ENCODE measurements at regions not wholly inside any gene's neighbourhood (a gene's known extent, or its start where the extent isn't known, plus 50 kb on each side); places are given as distances from the start of the nearest gene placed in this dataset.

DNA sequence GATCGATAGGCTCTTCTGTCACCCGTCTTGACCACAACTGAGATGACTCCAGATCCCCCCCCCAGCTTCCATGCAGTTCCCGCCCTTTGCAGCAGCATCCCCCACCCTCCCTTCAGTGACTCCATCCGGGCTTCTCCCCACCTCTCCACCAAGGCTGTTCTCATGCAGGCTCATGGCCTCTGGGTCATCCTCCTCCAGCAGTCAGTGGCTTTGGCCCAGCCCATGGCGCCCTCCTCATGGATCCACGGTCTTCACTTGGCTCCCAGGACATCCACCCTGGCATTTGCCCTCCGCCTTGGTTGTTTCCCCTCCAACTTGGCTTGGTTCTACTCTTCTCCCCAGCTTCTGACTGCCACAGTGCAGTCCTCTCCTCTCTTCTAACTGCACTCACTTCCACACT lies 96.7 kb upstream of the RUFY1 start:
- no peak overlapping the region for H3K4me3 ChIP-seq (ENCODE audit: low read depth, low read length, poor library complexity, severe bottlenecking)
- H3K4me2 ChIP-seq (ENCODE audit: low read length): no peak overlapping the region

DNA sequence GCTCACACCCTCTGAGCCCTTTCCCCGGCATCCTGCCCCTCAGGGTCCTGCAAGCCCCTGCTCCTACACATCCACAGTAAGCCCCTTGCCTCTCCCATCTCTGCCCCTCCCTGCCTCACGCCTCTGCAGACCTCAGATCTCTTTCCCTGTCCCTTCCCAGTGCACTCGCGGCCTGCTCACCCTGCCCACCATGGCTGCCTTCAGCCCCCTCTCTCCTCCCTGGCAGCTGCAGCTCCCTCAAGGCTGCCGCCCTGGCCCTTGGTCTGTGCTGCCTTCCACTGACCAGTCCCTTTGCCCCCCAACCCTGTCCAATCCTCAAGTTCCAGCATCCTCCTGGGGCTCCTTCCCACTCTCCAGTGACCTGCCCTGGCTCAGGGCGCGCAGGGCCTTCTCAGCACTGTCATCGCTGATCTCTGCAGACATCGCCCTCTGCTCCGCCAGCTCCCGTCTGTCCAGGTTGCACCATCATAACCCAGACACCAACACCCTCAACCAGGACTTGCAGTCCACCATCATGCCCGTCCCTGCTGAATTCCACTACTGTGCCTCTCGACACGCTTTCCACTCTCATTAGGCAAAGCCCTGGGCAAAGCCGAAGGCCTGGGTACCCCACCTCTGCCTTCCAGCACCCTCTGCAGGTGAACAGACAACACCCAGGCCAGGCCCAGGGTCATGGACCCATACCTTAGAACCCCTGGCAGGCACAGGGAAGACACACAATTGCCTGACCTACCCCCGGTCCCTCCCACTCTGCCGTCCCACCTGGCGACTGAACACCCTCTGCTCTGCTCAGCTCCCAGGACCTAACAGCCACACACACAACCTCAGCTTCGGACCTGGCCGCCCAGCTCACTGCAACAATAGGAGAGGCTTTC lies 97.8 kb upstream of the RUFY1 start:
- Histone ChIP-seq H3F3A (ENCODE audit: insufficient read depth, low read length) (no peaks in the 10 kb centered on the region), H3K27ac (ENCODE audit: low read depth, low read length, poor library complexity, severe bottlenecking) (no peak overlapping the region), H3K9me2 (ENCODE audit: low read depth, low read length) (no peaks in the 10 kb centered on the region), H3K27me3 (ENCODE audit: insufficient read depth, low read length) (peaks cover 6% of the 10 kb centered on the region; the same call in 1 of the 2 replicates), H3K4me3 (ENCODE audit: low read depth, low read length, poor library complexity, severe bottlenecking) (no peak overlapping the region), H3K9ac (ENCODE audit: low read length) (no peak overlapping the region), H3K36me3 (ENCODE audit: insufficient read depth, low read length) (no peaks in the 10 kb centered on the region; the same call in 1 of the 2 replicates), H3K79me2 (ENCODE audit: insufficient read depth, low read length) (no peaks in the 10 kb centered on the region), H3K4me2 (ENCODE audit: low read length) (no peak overlapping the region), H3K4me1 (ENCODE audit: insufficient read depth, low read length, severe bottlenecking) (no peaks in the 10 kb centered on the region), H2AFZ (ENCODE audit: low read length) (no peak overlapping the region), H3K9me3 (ENCODE audit: low read length) (peaks cover 2% of the 10 kb centered on the region; the same call in 1 of the 2 replicates), H4K20me1 (ENCODE audit: insufficient read depth, low read length) (no peaks in the 10 kb centered on the region)
- no peak for TF ChIP-seq EZH2 (IDR thresholded peaks at IDR 0.05; ENCODE audit: borderline replicate concordance, low read length)
- TF ChIP-seq, protein P1, sequence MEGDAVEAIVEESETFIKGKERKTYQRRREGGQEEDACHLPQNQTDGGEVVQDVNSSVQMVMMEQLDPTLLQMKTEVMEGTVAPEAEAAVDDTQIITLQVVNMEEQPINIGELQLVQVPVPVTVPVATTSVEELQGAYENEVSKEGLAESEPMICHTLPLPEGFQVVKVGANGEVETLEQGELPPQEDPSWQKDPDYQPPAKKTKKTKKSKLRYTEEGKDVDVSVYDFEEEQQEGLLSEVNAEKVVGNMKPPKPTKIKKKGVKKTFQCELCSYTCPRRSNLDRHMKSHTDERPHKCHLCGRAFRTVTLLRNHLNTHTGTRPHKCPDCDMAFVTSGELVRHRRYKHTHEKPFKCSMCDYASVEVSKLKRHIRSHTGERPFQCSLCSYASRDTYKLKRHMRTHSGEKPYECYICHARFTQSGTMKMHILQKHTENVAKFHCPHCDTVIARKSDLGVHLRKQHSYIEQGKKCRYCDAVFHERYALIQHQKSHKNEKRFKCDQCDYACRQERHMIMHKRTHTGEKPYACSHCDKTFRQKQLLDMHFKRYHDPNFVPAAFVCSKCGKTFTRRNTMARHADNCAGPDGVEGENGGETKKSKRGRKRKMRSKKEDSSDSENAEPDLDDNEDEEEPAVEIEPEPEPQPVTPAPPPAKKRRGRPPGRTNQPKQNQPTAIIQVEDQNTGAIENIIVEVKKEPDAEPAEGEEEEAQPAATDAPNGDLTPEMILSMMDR (IDR thresholded peaks at IDR 0.05; ENCODE audit: low read length): no peak

More for the DNA sequence above, 96.7 kb upstream of the RUFY1 start:
- H4K20me1 ChIP-seq (ENCODE audit: insufficient read depth, low read length): no peaks in the 10 kb centered on the region
- H3K9me3 ChIP-seq (ENCODE audit: low read length): peaks cover 2% of the 10 kb centered on the region; the same call in 1 of the 2 replicates
- H3K4me1 ChIP-seq (ENCODE audit: insufficient read depth, low read length, severe bottlenecking): no peaks in the 10 kb centered on the region
- TF ChIP-seq EZH2 (IDR thresholded peaks at IDR 0.05; ENCODE audit: borderline replicate concordance, low read length): no peak
- TF ChIP-seq, protein P1 (IDR thresholded peaks at IDR 0.05; ENCODE audit: low read length): no peak
- H3F3A ChIP-seq (ENCODE audit: insufficient read depth, low read length): no peaks in the 10 kb centered on the region
- H3K9me2 ChIP-seq (ENCODE audit: low read depth, low read length): no peaks in the 10 kb centered on the region
- no peaks in the 10 kb centered on the region; the same call in 1 of the 2 replicates for H3K36me3 ChIP-seq (ENCODE audit: insufficient read depth, low read length)
- H3K9ac ChIP-seq (ENCODE audit: low read length): no peak overlapping the region
- H2AFZ ChIP-seq (ENCODE audit: low read length): no peak overlapping the region
- no peak overlapping the region for H3K27ac ChIP-seq (ENCODE audit: low read depth, low read length, poor library complexity, severe bottlenecking)
- H3K79me2 ChIP-seq (ENCODE audit: insufficient read depth, low read length): no peaks in the 10 kb centered on the region
- peaks cover 6% of the 10 kb centered on the region; the same call in 1 of the 2 replicates for H3K27me3 ChIP-seq (ENCODE audit: insufficient read depth, low read length)

DNA sequence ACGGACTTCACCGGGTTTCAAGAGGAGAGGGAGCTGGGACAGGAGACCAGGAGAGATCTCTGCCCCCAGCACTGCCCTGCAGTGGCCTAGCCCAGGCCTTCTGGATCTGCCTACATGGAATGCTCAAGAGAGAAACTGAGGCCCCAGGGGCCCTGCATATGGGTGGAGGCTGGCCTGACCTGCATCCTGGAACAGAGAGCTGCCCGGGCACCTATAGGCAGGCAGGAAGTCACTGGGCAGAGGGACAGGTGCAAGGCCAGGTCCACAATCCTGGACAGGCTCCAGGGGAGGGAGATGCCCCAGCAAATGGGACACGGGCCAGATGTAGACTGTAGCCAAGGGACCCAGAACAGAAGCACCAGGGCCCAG lies 98.5 kb upstream of the RUFY1 start:
- no peak overlapping the region for H2AFZ ChIP-seq (ENCODE audit: low read length)
- H3K4me2 ChIP-seq (ENCODE audit: low read length): no peak overlapping the region
- H3K4me3 ChIP-seq (ENCODE audit: low read depth, low read length, poor library complexity, severe bottlenecking): no peak overlapping the region
- no peaks in the 10 kb centered on the region; the same call in 1 of the 2 replicates for H3K36me3 ChIP-seq (ENCODE audit: insufficient read depth, low read length)
- H3K4me1 ChIP-seq (ENCODE audit: insufficient read depth, low read length, severe bottlenecking): no peaks in the 10 kb centered on the region
- H3K9ac ChIP-seq (ENCODE audit: low read length): no peak overlapping the region
- H3K79me2 ChIP-seq (ENCODE audit: insufficient read depth, low read length): no peaks in the 10 kb centered on the region
- peaks cover 2% of the 10 kb centered on the region; the same call in 1 of the 2 replicates for H3K9me3 ChIP-seq (ENCODE audit: low read length)
- H3K27ac ChIP-seq (ENCODE audit: low read depth, low read length, poor library complexity, severe bottlenecking): no peak overlapping the region
- no peaks in the 10 kb centered on the region for H4K20me1 ChIP-seq (ENCODE audit: insufficient read depth, low read length)
- peaks cover 6% of the 10 kb centered on the region; the same call in 1 of the 2 replicates for H3K27me3 ChIP-seq (ENCODE audit: insufficient read depth, low read length)
- no peaks in the 10 kb centered on the region for H3K9me2 ChIP-seq (ENCODE audit: low read depth, low read length)
- TF ChIP-seq, protein P1 (IDR thresholded peaks at IDR 0.05; ENCODE audit: low read length): no peak
- no peak for TF ChIP-seq EZH2 (IDR thresholded peaks at IDR 0.05; ENCODE audit: borderline replicate concordance, low read length)
- H3F3A ChIP-seq (ENCODE audit: insufficient read depth, low read length): no peaks in the 10 kb centered on the region

All from OCI-LY1 (cell line).